Activated CD4-positive, alpha-beta memory T cell treated with anti-CD3 and anti-CD28 coated beads, Interleukin-2, amount 10 ng/mL, durations not matched to agents 7 days and 5 days (primary cell): ENCODE measurements at regions not wholly inside any gene's neighbourhood (a gene's known extent, or its start where the extent isn't known, plus 50 kb on each side); places are given as distances from the start of the nearest gene placed in this dataset.

Source experiments
- CTCF ChIA-PET: fragments of 350-600 bp; sonication (Branson Sonifier 250); formaldehyde crosslinking; loops from one replicate; lab custom pipeline; 2021; ENCODE audit warnings: antibody characterized with exemption, inconsistent platforms; lab: Charles Lee
- POLR2A ChIA-PET: fragments of 350-600 bp; sonication (Branson Sonifier 250); formaldehyde crosslinking; loops from one replicate; lab custom pipeline; 2021; ENCODE audit warnings: antibody characterized with exemption; lab: Charles Lee
- DNase-seq: peaks from one replicate; pipeline ENCODE4 v3.0.0-alpha.2; 2020
- H3K27ac Mint-ChIP-seq: one replicate; pipeline ENCODE4 v1.8.0; 2021; ENCODE audit warnings: mild to moderate bottlenecking, mixed read lengths
- H3K27me3 Mint-ChIP-seq: one replicate; pipeline ENCODE4 v1.8.0; 2021; ENCODE audit warnings: mixed read lengths
- H3K36me3 Mint-ChIP-seq: one replicate; pipeline ENCODE4 v1.8.0; 2021; ENCODE audit warnings: low read depth, mixed read lengths
- H3K4me1 Mint-ChIP-seq: one replicate; pipeline ENCODE4 v1.8.0; 2021; ENCODE audit warnings: mixed read lengths
- H3K4me3 Mint-ChIP-seq: one replicate; pipeline ENCODE4 v1.8.0; 2021; ENCODE audit warnings: mild to moderate bottlenecking, mixed read lengths
- H3K9me3 Mint-ChIP-seq: one replicate; pipeline ENCODE4 v1.8.0; 2021; ENCODE audit warnings: mixed read lengths

DNA sequence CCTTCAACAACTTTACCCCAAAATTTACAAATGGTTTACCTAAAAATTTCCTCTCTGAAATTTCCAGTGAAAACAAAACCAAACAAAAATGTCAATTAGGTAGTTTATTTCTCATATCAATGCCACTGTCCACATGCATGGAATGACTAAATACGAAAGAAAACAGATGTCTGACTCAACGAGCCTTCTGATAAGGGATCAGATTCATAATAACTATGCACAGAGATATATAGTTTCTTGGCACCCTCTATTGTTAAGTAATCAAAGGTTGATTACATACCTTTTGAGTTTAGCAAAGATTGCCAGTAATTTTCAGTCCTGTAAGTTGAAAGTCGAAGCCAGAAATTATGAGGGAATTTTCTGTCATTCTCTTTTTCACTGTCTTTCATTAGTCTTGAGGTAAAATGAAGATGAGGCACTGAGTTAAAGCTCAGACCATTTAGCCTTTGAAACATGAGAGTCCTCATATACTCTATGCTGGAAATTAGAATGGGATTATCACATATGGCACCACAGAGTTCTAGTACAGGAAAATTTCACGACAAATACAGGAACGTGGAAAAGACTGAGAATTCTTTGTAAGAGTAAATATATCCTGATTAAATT is 519.1 kb upstream of the ANKRD30A start:
- ChIA-PET POLR2A (no interaction called here), CTCF (no interaction called here)
- Mint-ChIP-seq H3K9me3 (peaks cover 12% of the 10 kb centered on the region), H3K27ac (no peak overlapping the region), H3K4me1 (no peaks in the 10 kb centered on the region), H3K27me3 (no peaks in the 10 kb centered on the region), H3K36me3 (no peaks in the 10 kb centered on the region), H3K4me3 (no peak overlapping the region)
- no peak for DNase-seq

DNA sequence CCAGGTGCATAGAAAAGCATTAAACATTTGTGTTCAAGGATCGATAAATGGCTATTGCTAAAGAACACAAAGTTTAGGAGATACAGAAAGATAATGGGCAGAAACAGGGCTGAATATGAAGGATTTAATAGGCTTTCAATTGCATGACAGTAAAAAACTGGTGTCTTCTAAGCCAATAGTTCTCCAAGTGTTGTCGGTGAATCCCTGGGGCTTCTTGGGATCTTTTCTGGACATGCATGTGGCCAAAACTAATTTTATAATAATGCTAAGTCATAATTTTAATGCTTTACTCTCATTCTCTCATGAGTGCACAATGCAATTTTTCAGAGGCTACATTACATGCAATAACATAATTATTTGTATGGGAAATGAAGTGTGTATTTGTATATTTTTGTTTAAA is 521.1 kb upstream of the ANKRD30A start:
- Mint-ChIP-seq H3K36me3 (no peaks in the 10 kb centered on the region), H3K27me3 (no peaks in the 10 kb centered on the region), H3K9me3 (peaks cover 17% of the 10 kb centered on the region), H3K27ac (no peak overlapping the region), H3K4me1 (no peaks in the 10 kb centered on the region), H3K4me3 (no peak overlapping the region)
- ChIA-PET CTCF (no interaction called here), POLR2A (no interaction called here)
- no peak for DNase-seq

GRCh38 chr10:36603688-36604087 is 521.7 kb upstream of the ANKRD30A start:
- Mint-ChIP-seq H3K4me3 (no peak overlapping the region), H3K36me3 (no peaks in the 10 kb centered on the region), H3K27ac (no peak overlapping the region), H3K4me1 (no peaks in the 10 kb centered on the region), H3K9me3 (peaks cover 15% of the 10 kb centered on the region), H3K27me3 (no peaks in the 10 kb centered on the region)
- no peak for DNase-seq
- ChIA-PET CTCF (interaction anchor here (0.6 kb wide), 1 partner anchor 9 kb away, joined by 3 read pairs; no protein-coding TSS in a partner anchor), POLR2A (no interaction called here)

GRCh38 chr10:36602374-36602773 is 523.0 kb upstream of the ANKRD30A start:
- H3K36me3 Mint-ChIP-seq, result no peaks in the 10 kb centered on the region
- DNase-seq, result no peak
- H3K27me3 Mint-ChIP-seq, result no peaks in the 10 kb centered on the region
- H3K4me1 Mint-ChIP-seq, result no peaks in the 10 kb centered on the region
- CTCF ChIA-PET, result no interaction called here
- POLR2A ChIA-PET, result no interaction called here
- no peak overlapping the region for H3K4me3 Mint-ChIP-seq
- H3K9me3 Mint-ChIP-seq, result peaks cover 8% of the 10 kb centered on the region
- H3K27ac Mint-ChIP-seq, result no peak overlapping the region

GRCh38 chr10:36597756-36598320 is 527.6 kb upstream of the ANKRD30A start:
- POLR2A ChIA-PET, result no interaction called here
- Mint-ChIP-seq H3K27me3 (no peaks in the 10 kb centered on the region), H3K36me3 (no peaks in the 10 kb centered on the region), H3K4me1 (no peaks in the 10 kb centered on the region), H3K4me3 (no peak overlapping the region), H3K27ac (no peak overlapping the region), H3K9me3 (peaks cover 10% of the 10 kb centered on the region)
- CTCF ChIA-PET, result no interaction called here
- no peak for DNase-seq

- H3K4me3 Mint-ChIP-seq, result no peak overlapping the region
- DNase-seq, result no peak
- H3K36me3 Mint-ChIP-seq, result no peaks in the 10 kb centered on the region
- no peak overlapping the region for H3K27ac Mint-ChIP-seq
- ChIA-PET CTCF (no interaction called here), POLR2A (no interaction called here)
- peaks cover 12% of the 10 kb centered on the region for H3K9me3 Mint-ChIP-seq
- H3K27me3 Mint-ChIP-seq, result no peaks in the 10 kb centered on the region
- H3K4me1 Mint-ChIP-seq, result no peaks in the 10 kb centered on the region
These were observed 532.4 kb upstream of the ANKRD30A start for GRCh38 chr10:36592964-36593363.

DNA sequence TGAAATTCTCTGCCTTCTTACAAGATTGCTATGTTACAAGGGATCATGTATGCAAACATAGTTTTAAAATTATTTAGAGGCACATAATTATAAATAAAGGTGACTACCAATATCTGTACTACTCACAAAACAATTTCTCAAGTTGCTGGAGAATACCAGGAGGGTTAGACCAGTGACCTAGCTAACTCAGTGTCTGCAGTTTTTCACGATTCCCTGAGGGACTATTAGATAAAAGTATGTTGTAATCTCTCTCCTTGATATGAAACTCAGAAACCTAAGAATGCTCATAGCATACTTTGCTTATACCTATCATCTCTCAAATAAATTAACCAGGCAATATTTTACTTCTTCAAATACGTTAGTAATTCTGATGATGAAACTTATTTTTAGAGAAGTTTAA is 534.0 kb upstream of the ANKRD30A start:
- H3K4me1 Mint-ChIP-seq, result no peaks in the 10 kb centered on the region
- CTCF ChIA-PET, result no interaction called here
- H3K27me3 Mint-ChIP-seq, result no peaks in the 10 kb centered on the region

DNA sequence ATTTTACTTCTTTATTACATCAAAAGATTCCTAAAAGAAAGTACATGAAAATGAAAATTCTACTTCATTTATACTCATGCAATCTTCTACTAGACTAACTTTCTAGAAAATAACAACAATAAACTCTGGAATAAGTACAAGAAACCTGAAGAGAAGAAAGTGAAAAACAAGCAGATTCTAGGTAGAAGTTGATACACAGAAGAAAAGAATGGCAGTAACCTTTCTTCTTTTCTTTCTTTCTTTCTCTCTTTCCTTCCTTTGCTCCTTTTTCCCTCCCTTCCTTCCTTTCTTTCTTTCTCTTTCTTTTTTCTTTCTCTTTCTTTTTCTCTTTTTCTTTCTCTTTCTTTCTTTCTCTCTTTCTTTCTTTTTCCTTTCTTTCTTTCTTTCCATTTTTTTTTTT is 541.7 kb upstream of the ANKRD30A start:
- Mint-ChIP-seq H3K27ac (no peak overlapping the region), H3K27me3 (no peaks in the 10 kb centered on the region), H3K9me3 (peaks cover 16% of the 10 kb centered on the region), H3K36me3 (no peaks in the 10 kb centered on the region), H3K4me3 (no peak overlapping the region), H3K4me1 (no peaks in the 10 kb centered on the region)
- CTCF ChIA-PET, result no interaction called here
- no peak for DNase-seq
- POLR2A ChIA-PET, result no interaction called here

More for the DNA sequence above, 534.0 kb upstream of the ANKRD30A start:
- POLR2A ChIA-PET, result no interaction called here
- H3K27ac Mint-ChIP-seq, result no peak overlapping the region
- no peak overlapping the region for H3K4me3 Mint-ChIP-seq
- peaks cover 12% of the 10 kb centered on the region for H3K9me3 Mint-ChIP-seq
- no peaks in the 10 kb centered on the region for H3K36me3 Mint-ChIP-seq
- no peak for DNase-seq

- ChIA-PET POLR2A (no interaction called here), CTCF (no interaction called here)
- H3K9me3 Mint-ChIP-seq, result peaks cover 23% of the 10 kb centered on the region
- H3K27me3 Mint-ChIP-seq, result no peaks in the 10 kb centered on the region
- DNase-seq, result no peak
- no peak overlapping the region for H3K4me3 Mint-ChIP-seq
- H3K27ac Mint-ChIP-seq, result no peak overlapping the region
- no peaks in the 10 kb centered on the region for H3K36me3 Mint-ChIP-seq
- H3K4me1 Mint-ChIP-seq, result no peaks in the 10 kb centered on the region
These were observed 544.2 kb upstream of the ANKRD30A start for GRCh38 chr10:36581237-36581636.

GRCh38 chr10:36578306-36578705 is 547.1 kb upstream of the ANKRD30A start:
- no peak for DNase-seq
- CTCF ChIA-PET, result no interaction called here
- no peaks in the 10 kb centered on the region for H3K4me1 Mint-ChIP-seq
- no peak overlapping the region for H3K4me3 Mint-ChIP-seq
- no peaks in the 10 kb centered on the region for H3K36me3 Mint-ChIP-seq
- POLR2A ChIA-PET, result no interaction called here
- peaks cover 28% of the 10 kb centered on the region for H3K9me3 Mint-ChIP-seq
- no peaks in the 10 kb centered on the region for H3K27me3 Mint-ChIP-seq
- no peak overlapping the region for H3K27ac Mint-ChIP-seq

DNA sequence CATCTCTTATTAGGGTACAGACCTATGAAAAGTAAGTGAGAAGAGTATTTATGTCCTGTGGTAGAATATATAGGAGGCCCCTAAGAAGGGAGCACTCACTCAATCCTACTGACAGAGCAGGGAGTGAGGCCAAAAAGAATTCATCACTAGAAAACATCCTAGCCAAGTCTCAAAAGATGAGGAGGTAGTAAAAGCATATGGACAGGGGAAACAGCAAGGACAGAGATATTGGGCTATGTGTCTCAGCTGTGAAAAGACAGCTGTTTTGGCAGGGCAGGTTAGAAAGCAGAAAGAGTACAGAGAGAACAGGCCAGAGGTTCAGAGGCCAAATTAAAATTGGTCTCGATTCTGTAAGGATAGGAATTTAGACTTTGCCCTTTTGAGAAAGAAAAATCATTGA is 548.3 kb upstream of the ANKRD30A start:
- Mint-ChIP-seq H3K4me3 (no peak overlapping the region), H3K27ac (no peak overlapping the region), H3K36me3 (no peaks in the 10 kb centered on the region), H3K9me3 (peaks cover 26% of the 10 kb centered on the region), H3K27me3 (no peaks in the 10 kb centered on the region), H3K4me1 (no peaks in the 10 kb centered on the region)
- no peak for DNase-seq
- CTCF ChIA-PET, result no interaction called here
- POLR2A ChIA-PET, result no interaction called here

DNA sequence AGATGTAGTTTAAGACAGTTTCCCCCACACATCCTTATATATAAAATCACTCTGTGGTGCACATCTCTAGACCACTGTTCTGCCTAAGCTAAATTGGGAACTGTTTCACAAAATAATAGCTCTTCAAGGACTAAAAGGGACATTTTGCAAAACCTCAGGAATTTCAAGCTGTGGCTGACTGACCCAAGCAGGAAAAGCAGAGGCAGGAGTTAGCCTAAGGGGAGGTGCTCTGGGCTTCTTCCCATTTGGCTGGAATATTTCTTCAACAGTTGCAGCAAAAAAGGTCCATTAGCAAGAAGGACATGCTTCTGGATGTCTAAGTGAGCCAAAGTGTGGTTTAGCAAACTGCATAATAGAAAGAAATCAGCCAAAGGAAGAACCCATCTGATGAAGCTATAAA is 551.2 kb upstream of the ANKRD30A start:
- no peak overlapping the region for H3K27ac Mint-ChIP-seq
- POLR2A ChIA-PET, result no interaction called here
- no peak for DNase-seq
- no peaks in the 10 kb centered on the region for H3K36me3 Mint-ChIP-seq
- H3K27me3 Mint-ChIP-seq, result no peaks in the 10 kb centered on the region
- H3K9me3 Mint-ChIP-seq, result peaks cover 17% of the 10 kb centered on the region
- no peaks in the 10 kb centered on the region for H3K4me1 Mint-ChIP-seq
- CTCF ChIA-PET, result no interaction called here
- no peak overlapping the region for H3K4me3 Mint-ChIP-seq

- peaks cover 17% of the 10 kb centered on the region for H3K9me3 Mint-ChIP-seq
- H3K36me3 Mint-ChIP-seq, result no peaks in the 10 kb centered on the region
- H3K4me1 Mint-ChIP-seq, result no peaks in the 10 kb centered on the region
- H3K27ac Mint-ChIP-seq, result no peak overlapping the region
- POLR2A ChIA-PET, result no interaction called here
- H3K27me3 Mint-ChIP-seq, result no peaks in the 10 kb centered on the region
- no peak for DNase-seq
- CTCF ChIA-PET, result no interaction called here
- no peak overlapping the region for H3K4me3 Mint-ChIP-seq
These were observed 552.2 kb upstream of the ANKRD30A start for GRCh38 chr10:36573246-36573645.

GRCh38 chr10:36564433-36564832 is 561.0 kb upstream of the ANKRD30A start:
- no peaks in the 10 kb centered on the region for H3K27me3 Mint-ChIP-seq
- POLR2A ChIA-PET, result no interaction called here
- peaks cover 3% of the 10 kb centered on the region for H3K9me3 Mint-ChIP-seq
- no peak for DNase-seq
- H3K4me1 Mint-ChIP-seq, result no peaks in the 10 kb centered on the region
- CTCF ChIA-PET, result no interaction called here
- no peak overlapping the region for H3K27ac Mint-ChIP-seq
- H3K4me3 Mint-ChIP-seq, result no peak overlapping the region
- H3K36me3 Mint-ChIP-seq, result no peaks in the 10 kb centered on the region
